HL-60/S4 (cell line): ENCODE measurements at regions not wholly inside any gene's neighbourhood (a gene's known extent, or its start where the extent isn't known, plus 50 kb on each side); places are given as distances from the start of the nearest gene placed in this dataset.

ENCODE experiments used
- in situ Hi-C: fragments of 300-500 bp; cut with MboI; formaldehyde crosslinking; loops from 2 replicates; pipeline ENCODE4 v1.14.3; 2022; ENCODE audit warnings: low sequenced_read_pairs

DNA sequence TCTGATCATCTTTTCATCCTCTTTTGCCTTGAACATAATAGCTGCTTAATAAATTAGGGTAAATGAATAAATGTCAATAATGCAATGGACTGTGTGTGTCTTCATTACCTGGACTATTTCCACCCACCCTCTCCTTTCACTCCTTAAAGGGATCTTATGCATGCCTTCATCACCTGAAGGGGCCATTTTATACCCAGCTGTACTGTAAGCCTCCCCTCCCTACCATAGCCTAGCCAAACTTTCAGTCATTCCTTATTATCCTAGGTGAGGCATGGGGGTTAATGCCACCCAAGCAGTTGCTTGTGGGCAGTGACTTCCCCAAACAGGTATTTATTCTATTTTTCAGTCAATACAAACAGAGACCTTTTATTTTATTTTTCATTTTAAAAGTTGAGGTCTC lies 127.8 kb upstream of the PARP11 start:
- in situ Hi-C loops, result no loop called here

DNA sequence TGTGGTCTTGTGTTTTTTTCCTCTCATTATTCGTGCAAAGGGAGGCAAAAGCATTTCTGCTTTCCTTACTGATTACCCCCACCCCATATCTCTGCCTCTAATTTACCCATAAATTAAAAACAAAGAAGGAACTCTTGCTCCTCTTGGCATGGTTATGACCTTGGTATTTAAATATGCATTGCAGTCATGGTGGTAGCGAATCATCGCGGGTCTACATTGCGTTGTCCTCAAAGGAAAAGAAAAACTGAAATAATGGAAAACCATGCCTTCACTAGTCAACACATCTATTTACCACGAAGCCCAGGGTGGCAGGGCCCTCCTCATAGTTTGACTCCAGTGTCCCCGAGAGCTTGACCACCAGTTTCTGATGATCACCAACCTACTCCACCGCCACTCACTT lies 126.7 kb upstream of the PARP11 start:
- in situ Hi-C loops, result no loop called here

GRCh38 chr12:3998968-3999792 lies 126.0 kb upstream of the PARP11 start:
- in situ Hi-C loops, result no loop called here

DNA sequence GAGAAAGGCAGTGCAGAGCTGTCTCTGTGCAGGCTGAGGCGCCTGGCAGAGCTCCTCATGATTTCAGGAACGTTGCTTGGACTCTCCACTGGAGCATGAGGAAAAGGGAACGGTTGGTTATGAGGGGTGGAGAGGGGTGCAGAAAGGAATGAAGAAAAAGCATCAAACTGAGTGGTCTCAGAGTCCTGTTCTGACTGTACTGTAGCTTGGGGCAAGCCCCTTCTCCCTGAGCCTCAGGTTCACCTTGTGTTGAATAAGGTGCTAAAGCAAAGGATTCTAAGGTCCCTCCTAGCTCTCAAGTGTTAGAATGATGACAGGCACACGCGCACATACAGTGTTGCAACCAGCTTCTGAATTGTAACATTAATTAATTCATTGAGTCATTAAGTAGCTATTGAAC lies 125.2 kb upstream of the PARP11 start:
- in situ Hi-C loops, result no loop called here

DNA sequence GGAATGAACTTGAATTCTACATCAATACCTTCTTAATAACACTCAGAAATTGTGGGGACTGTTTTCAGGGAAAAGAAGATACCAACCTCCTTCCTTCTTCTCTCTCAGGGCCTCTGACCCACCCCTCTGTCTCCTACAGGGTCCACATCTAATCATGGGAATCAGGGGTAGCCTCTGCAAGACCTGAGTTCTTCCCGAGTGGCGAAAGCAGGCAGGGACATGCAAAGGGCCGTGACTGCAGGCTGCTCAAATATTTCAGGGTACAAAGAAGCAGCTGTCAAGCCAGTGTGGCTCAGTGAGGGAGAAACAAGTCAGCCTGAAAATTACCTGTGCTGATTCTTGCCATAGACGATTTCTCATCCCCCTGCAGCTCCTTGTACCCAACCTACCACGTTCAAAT lies 123.1 kb upstream of the PARP11 start:
- in situ Hi-C loops, result no loop called here

GRCh38 chr12:3995306-3995705 lies 122.1 kb upstream of the PARP11 start:
- in situ Hi-C loops, result no loop called here

- in situ Hi-C loops, result no loop called here
These were observed 121.3 kb upstream of the PARP11 start for GRCh38 chr12:3994500-3994899.

GRCh38 chr12:3992945-3993344 lies 119.7 kb upstream of the PARP11 start:
- in situ Hi-C loops, result no loop called here

DNA sequence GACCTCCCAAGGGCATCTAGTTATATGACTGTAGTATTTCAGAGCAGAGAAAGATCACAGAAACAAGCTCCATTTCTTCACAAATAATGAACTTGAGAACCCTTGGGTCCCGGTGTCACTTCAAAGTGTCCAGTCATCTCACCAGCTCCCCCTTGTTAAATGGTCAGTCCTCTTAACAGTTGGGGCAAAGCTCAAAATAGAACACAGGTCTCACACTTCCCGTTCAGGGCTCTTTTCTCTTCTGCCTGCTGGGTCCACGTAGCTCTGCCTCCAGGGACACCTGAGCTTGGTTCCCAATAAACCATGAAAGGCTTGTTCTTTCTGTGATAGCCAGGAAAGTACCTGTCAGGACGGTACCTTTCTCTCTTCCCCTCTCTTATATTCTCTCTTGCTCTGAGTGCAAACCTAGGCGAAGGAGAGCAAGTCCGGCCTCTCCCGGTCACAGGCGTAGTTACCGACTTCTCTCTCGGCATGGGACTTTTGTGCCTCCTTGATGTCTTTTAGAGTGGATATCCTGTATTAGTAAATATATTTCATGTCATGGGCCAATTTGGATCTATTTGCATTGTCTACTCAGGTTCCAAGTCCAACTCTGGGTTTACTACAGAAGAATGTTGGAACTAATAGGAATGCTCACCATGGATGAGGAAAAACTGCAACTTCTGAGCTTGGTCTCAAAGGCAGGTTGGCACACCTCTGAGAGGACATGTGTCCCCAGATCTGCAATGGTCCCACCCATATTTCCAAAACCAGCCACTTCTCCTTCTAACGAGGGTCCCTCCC lies 118.8 kb upstream of the PARP11 start:
- in situ Hi-C loops, result no loop called here

DNA sequence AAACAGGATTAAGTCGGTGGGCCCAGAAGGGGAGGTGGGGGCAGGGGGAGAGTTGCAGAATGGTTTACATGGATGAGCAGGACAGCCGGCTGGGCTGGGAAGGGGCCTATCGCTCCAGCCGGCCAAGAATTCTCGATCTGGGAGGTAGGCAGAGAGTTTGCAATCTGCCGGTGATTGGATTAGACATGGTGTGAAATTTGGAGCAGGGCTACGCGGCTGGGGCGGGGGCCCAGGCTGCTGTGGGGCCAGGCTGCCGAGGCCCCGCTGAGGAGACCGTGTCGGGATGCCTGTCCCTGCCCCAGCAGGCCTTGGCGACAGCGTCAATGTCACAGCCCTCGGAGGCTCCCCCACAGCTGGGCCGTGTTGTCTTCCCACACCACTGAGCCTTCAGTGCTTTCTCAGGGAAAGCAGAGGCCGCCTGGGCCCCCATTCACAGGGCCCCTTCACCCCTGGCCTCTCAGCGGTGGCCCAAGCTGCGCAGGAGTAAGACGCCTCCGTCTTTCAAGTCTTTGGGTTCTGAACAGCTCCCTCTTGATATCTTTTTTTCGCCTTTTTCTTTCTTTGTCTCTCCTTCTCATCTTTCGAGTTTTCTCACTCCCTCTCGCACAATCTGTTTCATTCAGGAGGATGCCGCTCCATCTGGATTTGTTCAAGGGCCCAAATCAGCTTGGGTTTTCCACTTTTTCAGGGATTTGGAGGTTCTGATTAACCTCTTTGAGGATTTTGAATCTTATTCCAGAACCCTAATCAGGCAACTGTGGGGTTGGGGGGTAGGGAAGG lies 117.5 kb upstream of the PARP11 start:
- in situ Hi-C loops, result no loop called here

- in situ Hi-C loops, result no loop called here
These were observed 116.0 kb upstream of the PARP11 start for GRCh38 chr12:3989218-3989550.

GRCh38 chr12:3988519-3989217 lies 115.5 kb upstream of the PARP11 start:
- in situ Hi-C loops, result no loop called here

- in situ Hi-C loops, result no loop called here
These were observed 114.4 kb upstream of the PARP11 start for GRCh38 chr12:3987571-3987970.

GRCh38 chr12:3980504-3981272 lies 107.5 kb upstream of the PARP11 start:
- in situ Hi-C loops, result no loop called here

GRCh38 chr12:3977621-3978020 lies 104.4 kb upstream of the PARP11 start:
- in situ Hi-C loops, result no loop called here

DNA sequence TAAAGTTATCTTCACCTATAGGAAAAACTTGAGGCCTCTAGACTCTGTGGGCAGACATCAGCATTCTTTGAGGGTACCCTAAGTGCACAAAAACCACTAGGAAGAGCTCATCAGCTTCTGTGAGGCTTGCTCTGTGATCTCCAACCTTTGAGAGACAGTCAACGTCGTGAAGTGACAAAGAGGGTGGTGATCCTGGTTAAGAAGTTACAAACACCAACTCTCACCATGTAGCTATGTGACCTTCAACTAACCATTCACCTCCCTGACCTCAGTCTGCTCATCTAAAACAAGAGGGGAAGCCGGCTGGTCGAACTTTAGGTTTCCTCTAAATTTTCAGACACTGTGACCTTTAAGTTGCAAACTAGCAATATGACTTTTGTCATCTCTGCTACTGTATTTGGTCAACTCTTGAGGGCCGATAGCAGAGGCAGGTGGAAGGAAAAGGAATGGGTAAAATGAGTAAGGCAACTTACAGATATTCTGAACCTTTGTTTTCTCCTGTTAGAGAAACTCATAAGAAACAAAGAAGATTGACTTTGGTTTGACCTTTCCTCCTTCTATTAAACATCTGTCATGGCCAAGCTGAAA lies 103.2 kb upstream of the PARP11 start:
- in situ Hi-C loops, result no loop called here

GRCh38 chr12:3975652-3976051 lies 102.5 kb upstream of the PARP11 start:
- in situ Hi-C loops, result no loop called here

DNA sequence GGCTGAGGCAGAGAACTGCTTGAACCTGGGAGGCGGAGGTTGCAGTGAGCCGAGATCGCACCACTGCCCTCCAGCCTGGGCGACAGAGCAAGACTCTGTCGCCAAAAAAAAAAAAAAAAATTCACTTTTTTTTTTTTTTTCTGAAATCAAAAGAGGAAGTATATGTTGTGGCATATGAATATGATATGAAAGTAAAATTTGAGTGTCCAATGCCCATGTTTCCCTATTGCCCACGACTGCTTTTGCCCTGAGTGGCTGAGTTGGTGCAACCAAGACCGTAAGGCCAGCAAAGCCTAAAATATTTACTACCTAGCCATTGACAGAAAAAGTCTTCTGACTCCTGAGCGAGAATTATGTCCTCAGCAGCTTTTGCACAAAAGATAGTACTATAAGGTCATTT lies 101.7 kb upstream of the PARP11 start:
- in situ Hi-C loops, result no loop called here

DNA sequence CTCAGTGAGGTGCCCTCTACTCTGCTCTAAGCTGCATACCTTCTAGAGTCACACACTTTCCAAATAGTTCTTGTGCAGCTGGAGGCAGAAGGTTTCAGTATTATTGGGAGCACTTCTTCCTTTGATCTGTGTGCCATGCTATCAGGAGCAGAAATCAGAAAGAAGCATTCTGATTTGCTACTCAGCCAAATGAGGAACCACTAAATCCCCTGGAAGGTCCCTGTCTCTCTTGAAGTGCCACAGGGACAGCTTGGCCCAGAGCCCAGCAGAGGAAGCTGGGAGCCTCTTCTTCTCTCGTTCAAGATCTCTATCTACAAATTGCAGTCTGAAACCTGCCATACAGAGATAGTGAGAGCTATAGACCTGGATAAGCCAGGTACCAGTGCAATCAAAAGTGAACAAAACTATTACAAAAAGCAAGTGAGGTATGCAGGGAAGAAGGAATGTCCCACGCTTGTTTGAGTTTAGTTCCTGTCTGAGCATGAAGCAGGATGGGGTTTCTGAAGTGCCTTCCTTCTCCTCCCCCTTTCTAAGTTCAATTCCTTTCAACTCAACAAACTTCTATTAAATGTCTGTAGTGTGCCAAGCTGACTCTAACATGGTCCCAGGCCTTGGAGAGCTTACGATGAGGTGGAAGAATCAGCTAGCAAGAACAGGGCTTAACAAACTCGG lies 100.9 kb upstream of the PARP11 start:
- in situ Hi-C loops, result no loop called here
